ENCODE measurements at regions not wholly inside any gene's neighbourhood (a gene's known extent, or its start where the extent isn't known, plus 50 kb on each side); places are given as distances from the start of the nearest gene placed in this dataset.

GRCh38 chr2:142495141-142495540, 364.3 kb upstream of the LRP1B start:
- TF ChIP-seq CTCF (IDR thresholded peaks at IDR 0.05): no peak
- TF ChIP-seq POLR2A (IDR thresholded peaks at IDR 0.05): no peak

All from adrenal gland (tissue), 5 donors.